HG02885 (cell line): ENCODE measurements at regions not wholly inside any gene's neighbourhood (a gene's known extent, or its start where the extent isn't known, plus 50 kb on each side); places are given as distances from the start of the nearest gene placed in this dataset.

Experiments
- ATAC-seq: cut with Tn5 transposase; IDR thresholded peaks from one replicate; pipeline ENCODE4 v1.9.1; 2021; ENCODE audit warnings: mild to moderate bottlenecking; ENCODE audit not compliant: unreplicated experiment, poor library complexity

- no peak for ATAC-seq
Observed at GRCh38 chr1:21347072-21347581, 56.9 kb upstream of the ECE1 start.

GRCh38 chr1:21346365-21347071 lies 56.3 kb upstream of the ECE1 start:
- ATAC-seq, result no peak

GRCh38 chr1:21344750-21345443 lies 54.6 kb upstream of the ECE1 start:
- peak; percentile 15 for ATAC-seq

- no peak for ATAC-seq
Observed at GRCh38 chr1:21344098-21344749, 54.0 kb upstream of the ECE1 start.

GRCh38 chr1:21342961-21343838 lies 52.9 kb upstream of the ECE1 start:
- ATAC-seq, result no peak

- ATAC-seq, result no peak
Observed at GRCh38 chr1:21341517-21342078, 51.3 kb upstream of the ECE1 start.

GRCh38 chr1:21341022-21341421 lies 50.8 kb upstream of the ECE1 start:
- no peak for ATAC-seq

- ATAC-seq, result no peak
Observed at GRCh38 chr1:21340230-21340945, 50.1 kb upstream of the ECE1 start.
